Activated T-helper 1 cell treated with anti-CD3 and anti-CD28 coated beads, Interleukin-12 subunit alpha, Interleukin-12 subunit beta, Interleukin-2, Interleukin-4 antibody, amounts not matched to agents 30 ng/mL and 10 ng/mL and 1 ng/mL, durations not matched to agents 14 hours and 24 hours and 36 hours (primary cell): ENCODE measurements at regions not wholly inside any gene's neighbourhood (a gene's known extent, or its start where the extent isn't known, plus 50 kb on each side); places are given as distances from the start of the nearest gene placed in this dataset.
A peak's percentile ranks its signal among the peaks of the same experiment; 100 is the strongest.

Source experiments
- DNase-seq: peaks from one replicate; pipeline ENCODE4 v3.0.0; 2021; ENCODE audit warnings: low spot score
- H3K27ac Mint-ChIP-seq: one replicate; pipeline ENCODE4 v1.8.0; 2021; ENCODE audit warnings: mild to moderate bottlenecking, mixed read lengths
- H3K27me3 Mint-ChIP-seq: one replicate; pipeline ENCODE4 v1.8.0; 2022; ENCODE audit warnings: mild to moderate bottlenecking, moderate library complexity, mixed read lengths; ENCODE audit not compliant: insufficient read depth
- H3K36me3 Mint-ChIP-seq: one replicate; pipeline ENCODE4 v1.8.0; 2021; ENCODE audit warnings: low read depth, mixed read lengths
- H3K4me1 Mint-ChIP-seq: one replicate; pipeline ENCODE4 v1.8.0; 2021; ENCODE audit warnings: low read depth, mixed read lengths
- H3K4me3 Mint-ChIP-seq: one replicate; pipeline ENCODE4 v1.8.0; 2021; ENCODE audit warnings: mild to moderate bottlenecking, moderate library complexity, mixed read lengths
- H3K9me3 Mint-ChIP-seq: one replicate; pipeline ENCODE4 v1.8.0; 2021; ENCODE audit warnings: mixed read lengths
- intact Hi-C: fragments of 100-400 bp; cut with micrococcal nuclease; formaldehyde crosslinking; loops from one replicate; pipeline ENCODE4 v1.15.1; 2024

DNA sequence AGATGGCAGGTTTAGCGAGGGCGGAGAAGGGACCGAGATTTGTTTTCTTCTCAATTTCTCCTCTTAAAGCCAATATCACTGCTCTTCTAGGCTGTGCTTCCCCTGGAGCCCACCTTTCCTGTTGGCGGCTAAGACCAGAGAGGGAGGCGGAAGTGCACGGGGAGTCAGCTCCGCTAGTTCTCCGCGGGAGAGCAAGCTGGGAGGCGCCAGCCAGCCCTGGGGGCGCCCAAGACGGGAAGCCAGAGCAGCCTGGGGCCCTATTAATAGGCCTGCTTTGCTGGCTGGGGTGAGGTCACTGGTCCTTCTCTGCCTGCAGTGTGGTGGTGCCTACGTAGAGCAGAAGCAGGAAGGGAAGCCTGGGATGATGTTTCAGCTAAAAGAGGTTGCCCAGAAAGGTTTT is 61.6 kb downstream of the LSM5 start:
- Mint-ChIP-seq H3K36me3 (no peaks in the 10 kb centered on the region), H3K27ac (no peak overlapping the region), H3K9me3 (no peaks in the 10 kb centered on the region), H3K4me3 (no peak overlapping the region), H3K4me1 (no peaks in the 10 kb centered on the region), H3K27me3 (peaks cover 11% of the 10 kb centered on the region)
- intact Hi-C loops: no loop called here
- DNase-seq: no peak

DNA sequence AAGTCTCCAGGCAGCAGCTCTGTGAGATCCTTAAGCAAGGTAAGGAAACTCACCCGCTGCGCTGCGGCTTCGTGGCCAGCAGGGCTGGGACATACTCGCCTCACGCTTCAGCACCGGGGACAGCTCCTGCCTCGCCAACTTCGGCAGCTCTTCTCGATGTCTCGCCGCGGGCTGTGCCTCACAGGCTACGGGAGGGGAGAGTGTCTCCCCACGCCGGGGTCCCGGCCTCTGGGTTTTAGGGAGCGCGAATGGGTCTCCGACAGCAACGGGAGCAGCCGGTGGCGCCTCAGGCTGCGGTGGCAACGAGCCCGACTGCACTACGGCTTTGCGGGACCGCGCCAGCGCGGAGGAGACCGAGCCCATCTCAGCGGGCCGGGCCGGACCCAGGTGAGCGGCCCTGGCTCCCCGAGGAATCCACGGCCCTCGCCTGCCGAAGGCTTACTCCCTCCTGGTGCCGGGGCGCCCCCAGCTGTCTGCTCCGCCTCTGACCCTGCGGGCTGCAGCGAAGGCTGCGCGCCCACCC is 62.4 kb downstream of the LSM5 start:
- DNase-seq: peak; percentile 57
- no peak overlapping the region for H3K4me3 Mint-ChIP-seq
- no peaks in the 10 kb centered on the region for H3K9me3 Mint-ChIP-seq
- H3K4me1 Mint-ChIP-seq: no peaks in the 10 kb centered on the region
- H3K27ac Mint-ChIP-seq: no peak overlapping the region
- intact Hi-C loops: no loop called here
- no peaks in the 10 kb centered on the region for H3K36me3 Mint-ChIP-seq
- peaks cover 11% of the 10 kb centered on the region for H3K27me3 Mint-ChIP-seq

DNA sequence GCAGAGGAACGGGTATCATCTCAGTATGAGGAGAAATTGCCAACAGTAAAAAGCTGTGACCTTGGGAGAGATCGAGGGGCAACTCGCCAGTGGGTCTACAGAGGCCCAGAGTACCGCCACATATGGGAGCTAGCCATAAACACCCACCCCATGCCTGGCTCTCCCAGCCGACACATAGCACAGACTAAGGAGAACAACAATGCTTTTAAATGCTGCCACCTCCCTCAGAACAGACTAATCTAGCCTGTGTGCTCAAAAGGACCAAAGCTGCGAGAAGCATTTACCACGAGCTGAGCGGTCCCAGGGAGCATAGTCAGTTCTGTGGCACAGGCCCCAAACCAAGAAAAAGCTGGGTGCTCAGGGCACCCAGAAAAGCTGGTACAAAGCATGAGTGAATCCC is 73.3 kb downstream of the LSM5 start:
- H3K4me1 Mint-ChIP-seq: no peaks in the 10 kb centered on the region
- H3K27ac Mint-ChIP-seq: no peak overlapping the region
- no peak overlapping the region for H3K4me3 Mint-ChIP-seq
- no peak for DNase-seq
- H3K36me3 Mint-ChIP-seq: no peaks in the 10 kb centered on the region
- no peaks in the 10 kb centered on the region for H3K9me3 Mint-ChIP-seq
- H3K27me3 Mint-ChIP-seq: peaks cover 14% of the 10 kb centered on the region
- intact Hi-C loops: no loop called here

DNA sequence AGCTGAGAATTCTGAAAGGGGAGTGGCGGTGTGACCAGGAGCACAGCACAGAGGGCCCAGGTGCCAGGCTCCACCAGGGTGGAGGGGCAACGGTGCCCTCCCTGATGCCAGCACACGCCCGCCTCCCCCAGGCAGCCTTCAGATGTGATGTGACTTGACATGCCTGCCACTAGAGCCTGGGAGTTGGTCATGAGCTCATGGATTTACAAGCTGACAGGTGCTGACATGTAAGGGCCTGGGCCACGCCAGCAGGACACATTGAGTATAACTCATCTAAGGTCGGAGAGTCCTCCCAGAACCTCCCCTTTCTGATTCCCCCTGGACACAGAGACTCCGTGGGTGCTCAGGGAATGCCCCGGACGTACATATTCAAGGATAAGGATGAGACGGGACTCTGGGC is 74.2 kb downstream of the LSM5 start:
- Mint-ChIP-seq H3K4me1 (no peaks in the 10 kb centered on the region), H3K27ac (no peak overlapping the region), H3K27me3 (peaks cover 14% of the 10 kb centered on the region), H3K36me3 (no peaks in the 10 kb centered on the region), H3K4me3 (no peak overlapping the region), H3K9me3 (no peaks in the 10 kb centered on the region)
- intact Hi-C loops: no loop called here
- no peak for DNase-seq

DNA sequence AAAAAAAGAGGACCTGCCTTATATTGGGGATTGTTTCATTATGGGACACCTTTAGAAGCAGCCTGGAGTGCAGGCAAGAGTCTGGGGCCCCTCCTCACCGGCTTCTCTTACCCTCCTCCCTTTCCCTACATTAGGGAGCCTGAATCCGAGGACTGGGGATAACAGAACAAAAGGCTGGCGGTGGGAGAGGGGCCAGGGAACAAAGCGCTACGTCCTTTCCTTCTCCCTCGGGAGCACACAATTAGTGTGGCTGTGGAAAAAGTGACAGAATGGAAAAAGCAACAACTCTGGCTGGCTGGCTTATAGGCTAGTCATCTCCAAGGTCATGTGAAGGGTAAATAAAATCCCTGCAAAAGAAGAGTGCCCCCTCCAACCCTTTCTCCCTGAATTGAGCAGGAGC is 74.7 kb downstream of the LSM5 start:
- Mint-ChIP-seq H3K4me3 (no peak overlapping the region), H3K27me3 (peaks cover 12% of the 10 kb centered on the region), H3K4me1 (no peaks in the 10 kb centered on the region), H3K36me3 (no peaks in the 10 kb centered on the region), H3K9me3 (no peaks in the 10 kb centered on the region), H3K27ac (no peak overlapping the region)
- DNase-seq: no peak
- intact Hi-C loops: no loop called here

DNA sequence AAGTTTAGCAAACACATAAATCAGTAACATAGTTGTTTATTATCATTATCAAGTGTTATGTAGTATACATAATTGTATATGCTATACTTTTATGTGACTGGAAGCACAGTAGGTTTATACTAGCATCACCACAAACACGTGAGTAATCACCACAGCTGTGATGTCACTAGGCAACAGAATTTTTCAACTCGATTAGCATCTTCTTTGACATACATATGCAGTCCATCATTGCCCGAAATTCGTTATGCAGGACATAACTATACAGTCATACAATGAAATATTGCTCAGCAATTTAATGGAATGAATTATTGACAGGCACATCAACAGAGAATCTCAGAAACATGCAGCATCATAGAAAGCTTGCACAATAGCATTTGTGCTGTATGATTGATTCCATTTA is 77.7 kb downstream of the LSM5 start:
- intact Hi-C loops: no loop called here

DNA sequence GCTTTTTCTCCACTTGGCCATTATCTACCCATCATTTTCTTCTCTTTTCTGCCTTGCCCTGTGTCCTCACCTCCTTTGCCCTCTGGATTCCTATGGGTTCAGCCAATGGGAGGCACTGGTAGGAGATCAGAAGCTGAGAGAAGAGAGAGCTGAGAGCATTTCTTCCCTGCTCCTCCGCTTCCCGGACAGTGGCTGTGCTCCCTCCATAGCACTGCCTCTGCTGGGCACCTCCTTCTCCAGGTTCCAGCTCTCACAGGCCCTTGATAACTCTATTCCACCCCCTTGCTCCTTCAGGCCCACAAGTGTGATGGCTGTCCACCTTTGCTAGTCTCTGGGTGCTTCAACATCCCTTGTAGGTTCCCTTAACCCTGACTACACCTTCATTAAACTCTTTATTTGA is 79.6 kb downstream of the LSM5 start:
- intact Hi-C loops: no loop called here
- H3K4me3 Mint-ChIP-seq: no peak overlapping the region
- no peaks in the 10 kb centered on the region for H3K9me3 Mint-ChIP-seq
- H3K27ac Mint-ChIP-seq: no peak overlapping the region
- peaks cover 6% of the 10 kb centered on the region for H3K27me3 Mint-ChIP-seq
- no peaks in the 10 kb centered on the region for H3K36me3 Mint-ChIP-seq
- no peak for DNase-seq
- no peaks in the 10 kb centered on the region for H3K4me1 Mint-ChIP-seq

More for the DNA sequence above, 77.7 kb downstream of the LSM5 start:
- no peak overlapping the region for H3K27ac Mint-ChIP-seq
- H3K36me3 Mint-ChIP-seq: no peaks in the 10 kb centered on the region
- no peaks in the 10 kb centered on the region for H3K4me1 Mint-ChIP-seq
- DNase-seq: no peak
- H3K4me3 Mint-ChIP-seq: no peak overlapping the region
- H3K27me3 Mint-ChIP-seq: peaks cover 7% of the 10 kb centered on the region
- H3K9me3 Mint-ChIP-seq: no peaks in the 10 kb centered on the region

DNA sequence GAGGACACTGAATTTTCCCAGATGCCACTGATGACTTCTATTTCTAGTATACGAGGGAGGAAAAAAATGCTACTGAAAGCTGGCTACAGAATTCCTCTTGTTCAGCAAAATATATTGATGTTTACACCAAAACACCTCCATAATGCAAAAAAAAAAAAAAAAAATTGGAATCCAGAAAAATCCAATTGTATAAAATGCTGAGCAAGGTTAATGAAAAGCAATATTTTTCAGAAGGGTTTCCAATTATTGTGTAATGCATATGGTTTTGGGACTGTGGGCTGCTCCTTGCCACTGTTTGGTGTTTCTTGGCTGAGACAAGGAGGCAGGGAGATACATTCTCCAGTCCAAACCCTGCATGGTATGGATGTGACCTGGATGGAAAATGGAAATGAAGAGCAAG is 83.8 kb downstream of the LSM5 start:
- Mint-ChIP-seq H3K9me3 (no peaks in the 10 kb centered on the region), H3K27me3 (peaks cover 6% of the 10 kb centered on the region), H3K4me3 (no peak overlapping the region), H3K27ac (no peak overlapping the region), H3K36me3 (no peaks in the 10 kb centered on the region), H3K4me1 (no peaks in the 10 kb centered on the region)
- no peak for DNase-seq
- intact Hi-C loops: no loop called here

DNA sequence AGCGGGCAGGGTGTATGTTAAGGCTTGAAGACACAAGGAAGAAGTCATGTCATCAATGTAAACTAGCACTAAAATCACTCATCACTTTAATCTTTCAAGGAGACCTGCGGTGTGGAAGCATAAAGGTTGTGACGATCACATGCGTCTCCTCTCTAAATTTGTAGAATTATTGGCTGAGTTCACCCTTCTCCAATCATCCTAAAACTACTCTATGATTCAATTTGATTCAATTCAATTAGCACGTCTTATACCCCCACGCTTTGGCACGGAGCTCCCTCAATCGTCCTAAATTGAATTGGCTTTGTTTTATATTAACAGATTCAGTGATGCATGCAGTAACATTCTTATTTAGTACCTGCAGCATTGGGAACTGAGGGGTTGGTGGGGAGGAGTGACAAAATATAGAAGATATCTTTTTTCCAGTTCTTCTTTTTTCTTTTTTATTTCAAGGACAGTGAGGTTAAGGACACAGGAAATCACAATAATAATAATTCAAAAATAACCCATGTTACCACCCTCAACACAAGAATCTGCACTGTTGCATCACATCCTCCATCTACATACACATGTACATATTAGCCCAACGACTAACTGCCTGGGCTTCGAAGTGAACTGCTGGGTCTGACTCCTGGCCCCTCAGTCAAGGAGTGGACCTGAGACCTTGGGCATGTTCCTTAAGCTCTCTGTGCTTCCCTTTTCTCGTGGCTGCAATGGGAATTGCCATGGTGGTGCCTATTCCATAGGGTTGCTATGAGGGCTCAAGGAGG is 86.5 kb downstream of the LSM5 start:
- Mint-ChIP-seq H3K36me3 (no peaks in the 10 kb centered on the region), H3K9me3 (no peaks in the 10 kb centered on the region), H3K4me3 (no peak overlapping the region), H3K4me1 (no peaks in the 10 kb centered on the region), H3K27ac (no peak overlapping the region), H3K27me3 (peaks cover 4% of the 10 kb centered on the region)
- DNase-seq: no peak
- intact Hi-C loops: no loop called here

DNA sequence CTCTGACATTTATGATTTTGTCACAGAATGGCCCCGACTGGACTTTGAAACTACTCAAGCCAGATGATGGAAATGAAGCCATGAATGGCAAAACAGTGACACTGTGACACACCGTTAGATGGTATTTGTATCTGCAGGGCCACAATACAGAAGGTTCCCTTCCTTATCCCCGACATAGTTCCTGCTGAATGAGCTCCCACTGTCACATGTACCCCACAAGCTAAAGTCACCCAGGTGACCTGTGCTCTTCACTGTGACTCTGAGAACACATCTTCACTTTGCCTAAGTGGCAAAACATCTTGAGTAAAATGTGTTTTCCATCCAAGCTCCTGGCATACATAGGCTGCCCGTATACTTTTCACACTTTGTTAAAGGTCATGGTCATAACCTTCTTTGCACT is 89.5 kb downstream of the LSM5 start:
- intact Hi-C loops: no loop called here
- no peak overlapping the region for H3K27ac Mint-ChIP-seq
- H3K27me3 Mint-ChIP-seq: no peaks in the 10 kb centered on the region
- H3K4me3 Mint-ChIP-seq: no peak overlapping the region
- H3K36me3 Mint-ChIP-seq: no peaks in the 10 kb centered on the region
- no peaks in the 10 kb centered on the region for H3K4me1 Mint-ChIP-seq
- no peak for DNase-seq
- no peaks in the 10 kb centered on the region for H3K9me3 Mint-ChIP-seq

DNA sequence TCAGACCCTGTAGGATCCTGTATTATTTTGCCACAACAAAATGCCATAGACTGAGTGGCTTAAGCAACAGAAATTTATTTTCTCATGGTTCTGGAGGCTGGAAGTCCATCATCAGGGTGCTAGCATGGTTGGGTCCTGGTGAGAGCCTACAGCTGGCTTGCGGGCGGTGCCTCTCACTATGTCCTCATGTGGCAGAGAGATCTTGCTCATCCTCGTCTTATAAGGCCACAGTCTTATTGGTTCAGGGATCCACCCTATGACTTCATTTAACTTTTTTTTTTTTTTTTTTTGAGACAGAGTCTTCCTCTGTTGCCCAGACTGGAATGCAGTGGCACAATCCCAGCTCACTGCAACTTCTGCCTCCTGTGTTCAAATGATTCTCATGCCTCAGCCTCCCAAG is 90.9 kb downstream of the LSM5 start:
- no peaks in the 10 kb centered on the region for H3K27me3 Mint-ChIP-seq
- no peak overlapping the region for H3K27ac Mint-ChIP-seq
- no peaks in the 10 kb centered on the region for H3K36me3 Mint-ChIP-seq
- DNase-seq: no peak
- H3K4me3 Mint-ChIP-seq: no peak overlapping the region
- H3K9me3 Mint-ChIP-seq: no peaks in the 10 kb centered on the region
- intact Hi-C loops: no loop called here
- H3K4me1 Mint-ChIP-seq: no peaks in the 10 kb centered on the region

DNA sequence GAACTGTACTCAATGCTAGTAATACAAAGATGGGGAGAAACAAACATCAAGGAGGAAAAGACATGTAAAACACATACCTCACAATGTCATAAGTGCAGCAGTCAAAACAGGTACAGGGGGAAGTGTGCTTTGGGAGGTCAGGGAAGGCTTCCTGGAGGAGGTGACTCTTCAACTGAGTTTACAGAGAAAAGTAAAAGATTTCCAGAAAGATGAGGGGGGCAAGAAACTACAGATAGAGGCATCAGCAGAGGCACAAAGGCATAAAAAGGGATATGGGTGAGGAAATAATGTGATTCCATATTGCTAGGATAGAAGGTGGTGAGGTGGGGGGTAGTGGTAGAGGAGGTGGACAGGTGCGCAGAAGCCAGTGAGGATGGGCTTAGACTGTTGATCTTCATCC is 95.0 kb downstream of the LSM5 start:
- Mint-ChIP-seq H3K4me3 (no peak overlapping the region), H3K9me3 (no peaks in the 10 kb centered on the region), H3K36me3 (no peaks in the 10 kb centered on the region), H3K4me1 (no peaks in the 10 kb centered on the region), H3K27ac (no peak overlapping the region), H3K27me3 (no peaks in the 10 kb centered on the region)
- intact Hi-C loops: no loop called here
- DNase-seq: no peak

DNA sequence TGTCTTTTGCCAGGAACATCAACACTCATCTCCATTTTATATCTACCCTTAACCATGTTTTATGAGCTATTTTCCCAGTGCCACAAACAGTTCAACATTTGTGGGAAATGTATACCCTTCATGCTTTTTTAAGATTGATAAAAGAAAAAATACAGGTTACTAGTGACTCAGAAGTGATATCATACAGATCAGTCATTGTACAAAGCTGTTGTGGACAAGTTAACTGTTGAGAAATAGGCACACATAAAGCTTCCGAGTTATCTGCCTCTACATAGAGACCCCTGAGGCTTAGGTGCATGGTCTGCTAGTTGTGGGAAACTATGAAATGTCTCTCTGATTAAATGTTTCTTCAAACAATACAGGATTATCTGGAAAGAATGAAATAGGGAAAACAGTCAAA is 96.3 kb downstream of the LSM5 start:
- Mint-ChIP-seq H3K4me1 (no peaks in the 10 kb centered on the region), H3K36me3 (no peaks in the 10 kb centered on the region), H3K27me3 (no peaks in the 10 kb centered on the region), H3K4me3 (no peak overlapping the region), H3K27ac (no peak overlapping the region), H3K9me3 (no peaks in the 10 kb centered on the region)
- intact Hi-C loops: no loop called here
- no peak for DNase-seq

DNA sequence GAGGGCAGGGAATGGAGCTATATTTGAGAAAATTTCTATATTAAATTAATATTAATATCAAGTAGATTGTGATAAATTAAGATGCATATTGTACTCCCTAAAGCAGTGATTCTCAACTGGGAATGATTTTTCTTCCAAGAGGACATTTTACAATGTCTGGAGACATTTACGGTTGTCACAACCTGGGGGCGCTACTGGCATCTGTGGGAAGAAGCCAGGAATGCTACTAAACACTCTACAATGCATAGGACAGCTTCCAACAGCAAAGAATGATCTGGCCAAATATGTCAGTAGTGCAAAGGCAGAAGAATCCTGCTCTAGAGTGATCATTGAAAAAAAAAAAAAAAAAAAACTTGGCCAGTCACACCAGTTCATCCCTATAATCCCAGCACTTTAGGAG is 100.0 kb downstream of the LSM5 start:
- Mint-ChIP-seq H3K36me3 (no peaks in the 10 kb centered on the region), H3K4me3 (no peak overlapping the region), H3K9me3 (no peaks in the 10 kb centered on the region), H3K4me1 (no peaks in the 10 kb centered on the region), H3K27me3 (no peaks in the 10 kb centered on the region), H3K27ac (no peak overlapping the region)
- intact Hi-C loops: no loop called here
- DNase-seq: no peak
